IMR-90 (cell line): ENCODE measurements at regions not wholly inside any gene's neighbourhood (a gene's known extent, or its start where the extent isn't known, plus 50 kb on each side); places are given as distances from the start of the nearest gene placed in this dataset.

ENCODE experiments used
- ATAC-seq: fragments of 200-7000 bp; cut with Tn5 transposase; 2 replicates; pipeline ENCODE4 v1.9.1; 2020; ENCODE audit warnings: low read depth, mild to moderate bottlenecking, moderate library complexity
- BruUV-seq: library from RNA; stranded (reverse); fragments of 400-500 nt; replicated peaks from 2 replicates; lab custom pipeline; 2021; lab: Mats Ljungman, UMichigan
- CTCF ChIA-PET: fragments of 300-600 bp; formaldehyde crosslinking; extraction: SDS; loops from one replicate; lab custom pipeline; 2021; ENCODE audit warnings: antibody characterized with exemption; lab: Yijun Ruan, JAX
- POLR2A ChIA-PET: fragments of 300-600 bp; sonication (Branson Sonifier 250); formaldehyde crosslinking; loops from one replicate; lab custom pipeline; 2022; ENCODE audit warnings: antibody characterized with exemption; ENCODE audit not compliant: unreplicated experiment; lab: Charles Lee
- DNase-seq: peaks from one replicate; pipeline ENCODE4 v3.0.0; 2013
- H2AFZ ChIP-seq: replicated peaks from 2 replicates; pipeline ENCODE3; 2013; ENCODE audit warnings: low read length, mild to moderate bottlenecking; ENCODE audit not compliant: poor library complexity
- H2AK5ac ChIP-seq: 2 replicates; pipeline ENCODE4 v1.6.1; 2013; ENCODE audit warnings: low read depth, low read length, inconsistent platforms
- H2AK9ac ChIP-seq: replicated peaks from 2 replicates; pipeline ENCODE3; 2013; ENCODE audit warnings: mild to moderate bottlenecking, low read depth, low read length, moderate library complexity; ENCODE audit not compliant: poor library complexity
- H2BK120ac ChIP-seq: 2 replicates; pipeline ENCODE4 v1.6.1; 2013; ENCODE audit warnings: low read depth, low read length, inconsistent platforms
- H2BK15ac ChIP-seq: 3 replicates; pipeline ENCODE4 v1.6.1; 2013; ENCODE audit warnings: low read depth, low read length, inconsistent platforms
- H2BK20ac ChIP-seq: 2 replicates; pipeline ENCODE4 v1.6.1; 2013; ENCODE audit warnings: low read depth, mild to moderate bottlenecking, inconsistent platforms, low read length, moderate library complexity
- H2BK5ac ChIP-seq: 2 replicates; pipeline ENCODE4 v1.6.1; 2013; ENCODE audit warnings: mild to moderate bottlenecking, low read depth, low read length, inconsistent platforms; ENCODE audit not compliant: poor library complexity, severe bottlenecking
- H3K14ac ChIP-seq: replicated peaks from 2 replicates; pipeline ENCODE4 v1.6.1; 2013; ENCODE audit warnings: low read depth, low read length, inconsistent platforms
- H3K18ac ChIP-seq: 2 replicates; pipeline ENCODE4 v1.6.1; 2013; ENCODE audit warnings: low read depth, low read length, control low read depth
- H3K23ac ChIP-seq: 2 replicates; pipeline ENCODE4 v1.6.1; 2013; ENCODE audit warnings: low read depth, low read length, inconsistent platforms
- H3K27ac ChIP-seq: 2 replicates; pipeline ENCODE4 v1.5.1; 2013; ENCODE audit warnings: mild to moderate bottlenecking, control low read depth, low read length; ENCODE audit not compliant: insufficient read depth
- H3K27me3 ChIP-seq: 2 replicates; pipeline ENCODE4 v1.6.1; 2013; ENCODE audit warnings: low read length; ENCODE audit not compliant: control insufficient read depth, insufficient read depth
- H3K36me3 ChIP-seq: 2 replicates; pipeline ENCODE4 v1.6.1; 2013; ENCODE audit warnings: low read length, mixed read lengths; ENCODE audit not compliant: control insufficient read depth, insufficient read depth
- H3K4ac ChIP-seq: 2 replicates; pipeline ENCODE4 v1.6.1; 2013; ENCODE audit warnings: low read depth, low read length, inconsistent platforms
- H3K4me1 ChIP-seq: 2 replicates; pipeline ENCODE4 v1.6.1; 2013; ENCODE audit warnings: low read length, mixed read lengths; ENCODE audit not compliant: control insufficient read depth, insufficient read depth
- H3K4me2 ChIP-seq: 2 replicates; pipeline ENCODE4 v1.6.1; 2013; ENCODE audit warnings: low read depth, mild to moderate bottlenecking, control low read depth, low read length, moderate library complexity
- H3K4me3 ChIP-seq: 2 replicates; pipeline ENCODE4 v1.5.1; 2013; ENCODE audit warnings: low read depth, mild to moderate bottlenecking, control low read depth, low read length, moderate library complexity; ENCODE audit not compliant: insufficient read depth
- H3K56ac ChIP-seq: 2 replicates; pipeline ENCODE4 v1.6.1; 2013; ENCODE audit warnings: low read length, inconsistent platforms; ENCODE audit not compliant: insufficient read depth; ENCODE audit errors: extremely low read depth
- H3K79me1 ChIP-seq, 2 experiments: 2 replicates each; pipeline ENCODE4 v1.6.1; 2013; ENCODE audit warnings: low read length in 2 of 2, inconsistent platforms in 1 of 2, low read depth in 1 of 2
- H3K9ac ChIP-seq: 2 replicates; pipeline ENCODE4 v1.6.1; 2013; ENCODE audit warnings: low read depth, low read length, control low read depth
- H3K9me1 ChIP-seq: 2 replicates; pipeline ENCODE4 v1.6.1; 2013; ENCODE audit warnings: low read length, inconsistent platforms; ENCODE audit not compliant: insufficient read depth
- H3K9me3 ChIP-seq: 2 replicates; pipeline ENCODE4 v1.6.1; 2013; ENCODE audit warnings: low read length; ENCODE audit not compliant: control insufficient read depth, insufficient read depth
- H4K20me1 ChIP-seq: 2 replicates; pipeline ENCODE4 v1.6.1; 2013; ENCODE audit warnings: low read length, inconsistent platforms; ENCODE audit not compliant: insufficient read depth
- H4K5ac ChIP-seq: 2 replicates; pipeline ENCODE4 v1.6.1; 2013; ENCODE audit warnings: mild to moderate bottlenecking, low read depth, low read length, control low read depth
- H4K8ac ChIP-seq, 2 experiments: 2 replicates each; pipeline ENCODE4 v1.6.1; 2013; ENCODE audit warnings: low read depth in 2 of 2, low read length in 2 of 2, control low read depth in 1 of 2, inconsistent platforms in 1 of 2
- H4K91ac ChIP-seq: 2 replicates; pipeline ENCODE4 v1.6.1; 2013; ENCODE audit warnings: low read depth, low read length, inconsistent platforms; ENCODE audit not compliant: insufficient read depth
- BHLHE40 ChIP-seq: fragments of 150-350 bp; IDR thresholded peaks from 2 replicates; pipeline ENCODE4 v1.6.1; 2016; ENCODE audit warnings: mild to moderate bottlenecking, low read depth, low read length
- CHD1 ChIP-seq: IDR thresholded peaks from 2 replicates; pipeline ENCODE4 v1.6.1; 2012; ENCODE audit warnings: low read depth, low read length, improper control_type of control experiment
- FOS ChIP-seq: fragments of 150-350 bp; IDR thresholded peaks from 2 replicates; pipeline ENCODE4 v1.6.1; 2016; ENCODE audit warnings: low read depth, low read length
- MAFK ChIP-seq: IDR thresholded peaks from 2 replicates; pipeline ENCODE4 v1.6.1; 2012; ENCODE audit warnings: low read depth, low read length, improper control_type of control experiment
- MAZ ChIP-seq: IDR thresholded peaks from 2 replicates; pipeline ENCODE4 v1.6.1; 2012; ENCODE audit warnings: low read depth, mild to moderate bottlenecking, low read length, improper control_type of control experiment, moderate library complexity, borderline replicate concordance
- SMC3 ChIP-seq: fragments of 150-350 bp; IDR thresholded peaks from 2 replicates; pipeline ENCODE4 v1.6.1; 2016; ENCODE audit warnings: low read depth, mild to moderate bottlenecking, antibody characterized with exemption, low read length, moderate library complexity
- WGBS, 2 experiments: methylation state at CpG; one replicate each; pipeline versions ENCODE4 v1.1.5 to v1.1.7; 2013; ENCODE audit warnings: missing lambda C conversion rate in 2 of 2; ENCODE audit not compliant: insufficient read length in 1 of 2; ENCODE audit errors: extremely low coverage in 2 of 2; 5-methylcytosine and 5-hydroxymethylcytosine counted together
- dilution Hi-C: fragments of 300-500 bp; cut with HindIII; formaldehyde crosslinking; loops from one replicate; pipeline ENCODE4 v1.14.3; 2018; ENCODE audit warnings: low sequenced_read_pairs; ENCODE audit not compliant: unreplicated experiment
- in situ Hi-C: fragments of 300-500 bp; cut with MboI; formaldehyde crosslinking; loops from 3 replicates; pipeline ENCODE4 v1.14.3; 2019; ENCODE audit warnings: low sequenced_read_pairs, inconsistent platforms, mixed read lengths
- intact Hi-C: fragments of 100-400 bp; cut with micrococcal nuclease; formaldehyde crosslinking; loops from 2 replicates; pipeline ENCODE4 v1.10.0; 2022
- TF ChIP-seq, protein P1 (sequence below): fragments of 150-350 bp; IDR thresholded peaks from 2 replicates; pipeline ENCODE4 v1.6.1; 2016; ENCODE audit warnings: low read depth, mild to moderate bottlenecking, low read length, moderate library complexity, borderline replicate concordance
- TF ChIP-seq, protein P2 (sequence below): conservative IDR thresholded peaks from 2 replicates; pipeline ENCODE4 v1.5.1; 2012; ENCODE audit warnings: mild to moderate bottlenecking, low read depth, low read length, improper control_type of control experiment

DNA sequence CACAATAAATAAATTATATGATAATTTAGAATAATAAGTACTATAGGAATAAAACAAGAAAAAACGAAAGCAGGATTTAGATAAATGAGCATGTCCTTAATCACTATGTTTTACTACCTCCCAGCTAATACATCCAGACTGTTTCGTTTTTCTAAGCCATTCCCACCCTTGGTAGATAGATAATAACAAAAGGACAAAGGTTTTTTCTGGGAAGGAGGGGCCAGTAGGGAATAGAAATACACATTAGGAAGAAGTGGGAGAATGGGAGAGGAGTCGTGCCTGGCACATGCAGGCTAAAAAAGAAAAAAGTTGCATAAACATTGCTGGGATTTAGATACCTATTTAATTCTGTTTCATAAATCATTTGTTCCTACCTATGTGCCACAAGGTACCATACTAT, 97.1 kb downstream of the MTX3 start:
- in situ Hi-C loops (no loop called here), dilution Hi-C loops (no loop called here), intact Hi-C loops (no loop called here)
- Histone ChIP-seq H3K4me1 (no peaks in the 10 kb centered on the region), H3K36me3 (no peaks in the 10 kb centered on the region), H3K9ac (no peak overlapping the region), H3K4me3 (no peak overlapping the region), H3K18ac (no peak overlapping the region), H4K20me1 (no peaks in the 10 kb centered on the region), H4K91ac (no peak overlapping the region), H3K27me3 (peaks cover 5% of the 10 kb centered on the region), H3K9me1 (no peaks in the 10 kb centered on the region), H3K4ac (no peak overlapping the region), H3K27ac (no peak overlapping the region), H2BK5ac (no peak overlapping the region), H2AFZ (no peak overlapping the region), H2AK5ac (no peak overlapping the region), H4K8ac (no peak overlapping the region), H2AK9ac (no peak overlapping the region), H3K14ac (no peak overlapping the region), H3K9me3 (no peaks in the 10 kb centered on the region), H2BK20ac (no peak overlapping the region), H3K23ac (no peak overlapping the region), H3K56ac (no peak overlapping the region), H2BK120ac (no peak overlapping the region), H3K4me2 (no peak overlapping the region), H4K5ac (no peak overlapping the region), H3K79me1 (no peaks in the 10 kb centered on the region), H2BK15ac (no peak overlapping the region)
- ChIA-PET CTCF (no interaction called here), POLR2A (no interaction called here)
- WGBS, 2 experiments = no CpG with 5 or more reads among the region's 3 CpGs
- no TSS peak for BruUV-seq
- ATAC-seq = no peak
- no peak for TF ChIP-seq MAFK
- TF ChIP-seq SMC3 = no peak
- no peak for TF ChIP-seq FOS
- TF ChIP-seq CHD1 = no peak
- TF ChIP-seq, protein P1, sequence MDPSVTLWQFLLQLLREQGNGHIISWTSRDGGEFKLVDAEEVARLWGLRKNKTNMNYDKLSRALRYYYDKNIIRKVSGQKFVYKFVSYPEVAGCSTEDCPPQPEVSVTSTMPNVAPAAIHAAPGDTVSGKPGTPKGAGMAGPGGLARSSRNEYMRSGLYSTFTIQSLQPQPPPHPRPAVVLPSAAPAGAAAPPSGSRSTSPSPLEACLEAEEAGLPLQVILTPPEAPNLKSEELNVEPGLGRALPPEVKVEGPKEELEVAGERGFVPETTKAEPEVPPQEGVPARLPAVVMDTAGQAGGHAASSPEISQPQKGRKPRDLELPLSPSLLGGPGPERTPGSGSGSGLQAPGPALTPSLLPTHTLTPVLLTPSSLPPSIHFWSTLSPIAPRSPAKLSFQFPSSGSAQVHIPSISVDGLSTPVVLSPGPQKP = no peak
- no peak for TF ChIP-seq MAZ
- TF ChIP-seq, protein P2, sequence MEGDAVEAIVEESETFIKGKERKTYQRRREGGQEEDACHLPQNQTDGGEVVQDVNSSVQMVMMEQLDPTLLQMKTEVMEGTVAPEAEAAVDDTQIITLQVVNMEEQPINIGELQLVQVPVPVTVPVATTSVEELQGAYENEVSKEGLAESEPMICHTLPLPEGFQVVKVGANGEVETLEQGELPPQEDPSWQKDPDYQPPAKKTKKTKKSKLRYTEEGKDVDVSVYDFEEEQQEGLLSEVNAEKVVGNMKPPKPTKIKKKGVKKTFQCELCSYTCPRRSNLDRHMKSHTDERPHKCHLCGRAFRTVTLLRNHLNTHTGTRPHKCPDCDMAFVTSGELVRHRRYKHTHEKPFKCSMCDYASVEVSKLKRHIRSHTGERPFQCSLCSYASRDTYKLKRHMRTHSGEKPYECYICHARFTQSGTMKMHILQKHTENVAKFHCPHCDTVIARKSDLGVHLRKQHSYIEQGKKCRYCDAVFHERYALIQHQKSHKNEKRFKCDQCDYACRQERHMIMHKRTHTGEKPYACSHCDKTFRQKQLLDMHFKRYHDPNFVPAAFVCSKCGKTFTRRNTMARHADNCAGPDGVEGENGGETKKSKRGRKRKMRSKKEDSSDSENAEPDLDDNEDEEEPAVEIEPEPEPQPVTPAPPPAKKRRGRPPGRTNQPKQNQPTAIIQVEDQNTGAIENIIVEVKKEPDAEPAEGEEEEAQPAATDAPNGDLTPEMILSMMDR = no peak
- no peak for TF ChIP-seq BHLHE40
- no peak for DNase-seq
